ENCODE measurements at regions not wholly inside any gene's neighbourhood (a gene's known extent, or its start where the extent isn't known, plus 50 kb on each side); places are given as distances from the start of the nearest gene placed in this dataset.

GRCh38 chr1:5599541-5599940 lies 392.7 kb downstream of the NPHP4 start:
- Histone ChIP-seq H3K27me3 (ENCODE audit: control insufficient read depth in 2 of 2, insufficient read depth in 1 of 2, low read length in 1 of 2) (no peaks in the 10 kb centered on the region), H3K4me3 (ENCODE audit: low read length in 2 of 2) (no peak overlapping the region), H3K4me1 (ENCODE audit: control insufficient read depth in 2 of 2, insufficient read depth in 2 of 2, low read length in 2 of 2) (no peaks in the 10 kb centered on the region), H3K9me3 (ENCODE audit: control insufficient read depth in 2 of 2, insufficient read depth in 1 of 2, low read length in 1 of 2) (no peaks in the 10 kb centered on the region), H3K27ac (ENCODE audit: low read depth in 1 of 2, low read length in 1 of 2) (no peak overlapping the region), H3K36me3 (ENCODE audit: control insufficient read depth in 2 of 2, insufficient read depth in 2 of 2, low read length in 1 of 2) (no peaks in the 10 kb centered on the region)
- WGBS = 75% methylated on average over 6 of the region's 6 CpGs
- no peak for DNase-seq (ENCODE audit: low read depth in 6 of 9, low spot score in 9 of 9)

- Histone ChIP-seq H3K4me1 (ENCODE audit: control insufficient read depth in 2 of 2, insufficient read depth in 2 of 2, low read length in 2 of 2) (no peaks in the 10 kb centered on the region), H3K9me3 (ENCODE audit: control insufficient read depth in 2 of 2, insufficient read depth in 1 of 2, low read length in 1 of 2) (no peaks in the 10 kb centered on the region), H3K27me3 (ENCODE audit: control insufficient read depth in 2 of 2, insufficient read depth in 1 of 2, low read length in 1 of 2) (no peaks in the 10 kb centered on the region), H3K4me3 (ENCODE audit: low read length in 2 of 2) (no peak overlapping the region), H3K27ac (ENCODE audit: low read depth in 1 of 2, low read length in 1 of 2) (no peak overlapping the region), H3K36me3 (ENCODE audit: control insufficient read depth in 2 of 2, insufficient read depth in 2 of 2, low read length in 1 of 2) (no peaks in the 10 kb centered on the region)
- no peak for DNase-seq (ENCODE audit: low read depth in 6 of 9, low spot score in 9 of 9)
- WGBS = 84% methylated on average over 10 of the region's 10 CpGs
These were observed 393.3 kb downstream of the NPHP4 start for GRCh38 chr1:5598824-5599395.

GRCh38 chr1:5597991-5598823 lies 394.0 kb downstream of the NPHP4 start:
- 84% methylated on average over 10 of the region's 10 CpGs for WGBS
- Histone ChIP-seq H3K36me3 (ENCODE audit: control insufficient read depth in 2 of 2, insufficient read depth in 2 of 2, low read length in 1 of 2) (no peaks in the 10 kb centered on the region), H3K9me3 (ENCODE audit: control insufficient read depth in 2 of 2, insufficient read depth in 1 of 2, low read length in 1 of 2) (no peaks in the 10 kb centered on the region), H3K27me3 (ENCODE audit: control insufficient read depth in 2 of 2, insufficient read depth in 1 of 2, low read length in 1 of 2) (no peaks in the 10 kb centered on the region), H3K27ac (ENCODE audit: low read depth in 1 of 2, low read length in 1 of 2) (no peak overlapping the region), H3K4me3 (ENCODE audit: low read length in 2 of 2) (no peak overlapping the region), H3K4me1 (ENCODE audit: control insufficient read depth in 2 of 2, insufficient read depth in 2 of 2, low read length in 2 of 2) (no peaks in the 10 kb centered on the region)
- DNase-seq (ENCODE audit: low read depth in 6 of 9, low spot score in 9 of 9) = no peak

- 89% methylated on average over 13 of the region's 13 CpGs for WGBS
- no peak overlapping the region for H3K27ac ChIP-seq (ENCODE audit: low read depth in 1 of 2, low read length in 1 of 2)
- DNase-seq (ENCODE audit: low read depth in 6 of 9, low spot score in 9 of 9) = no peak
- H3K9me3 ChIP-seq (ENCODE audit: control insufficient read depth in 2 of 2, insufficient read depth in 1 of 2, low read length in 1 of 2) = no peaks in the 10 kb centered on the region
- H3K4me1 ChIP-seq (ENCODE audit: control insufficient read depth in 2 of 2, insufficient read depth in 2 of 2, low read length in 2 of 2) = no peaks in the 10 kb centered on the region
- H3K27me3 ChIP-seq (ENCODE audit: control insufficient read depth in 2 of 2, insufficient read depth in 1 of 2, low read length in 1 of 2) = no peaks in the 10 kb centered on the region
- H3K36me3 ChIP-seq (ENCODE audit: control insufficient read depth in 2 of 2, insufficient read depth in 2 of 2, low read length in 1 of 2) = no peaks in the 10 kb centered on the region
- no peak overlapping the region for H3K4me3 ChIP-seq (ENCODE audit: low read length in 2 of 2)
These were observed 394.9 kb downstream of the NPHP4 start for GRCh38 chr1:5597171-5597850.

- no peak overlapping the region for H3K4me3 ChIP-seq (ENCODE audit: low read length in 2 of 2)
- no peaks in the 10 kb centered on the region for H3K4me1 ChIP-seq (ENCODE audit: control insufficient read depth in 2 of 2, insufficient read depth in 2 of 2, low read length in 2 of 2)
- no peak for DNase-seq (ENCODE audit: low read depth in 6 of 9, low spot score in 9 of 9)
- no peaks in the 10 kb centered on the region for H3K9me3 ChIP-seq (ENCODE audit: control insufficient read depth in 2 of 2, insufficient read depth in 1 of 2, low read length in 1 of 2)
- no peaks in the 10 kb centered on the region for H3K27me3 ChIP-seq (ENCODE audit: control insufficient read depth in 2 of 2, insufficient read depth in 1 of 2, low read length in 1 of 2)
- no peaks in the 10 kb centered on the region for H3K36me3 ChIP-seq (ENCODE audit: control insufficient read depth in 2 of 2, insufficient read depth in 2 of 2, low read length in 1 of 2)
- WGBS = 82% methylated on average over 8 of the region's 8 CpGs
- H3K27ac ChIP-seq (ENCODE audit: low read depth in 1 of 2, low read length in 1 of 2) = no peak overlapping the region
These were observed 395.6 kb downstream of the NPHP4 start for GRCh38 chr1:5596651-5597050.

GRCh38 chr1:5595531-5596170 lies 396.6 kb downstream of the NPHP4 start:
- no peaks in the 10 kb centered on the region for H3K4me1 ChIP-seq (ENCODE audit: control insufficient read depth in 2 of 2, insufficient read depth in 2 of 2, low read length in 2 of 2)
- no peak for DNase-seq (ENCODE audit: low read depth in 6 of 9, low spot score in 9 of 9)
- no peaks in the 10 kb centered on the region for H3K27me3 ChIP-seq (ENCODE audit: control insufficient read depth in 2 of 2, insufficient read depth in 1 of 2, low read length in 1 of 2)
- no peak overlapping the region for H3K27ac ChIP-seq (ENCODE audit: low read depth in 1 of 2, low read length in 1 of 2)
- H3K9me3 ChIP-seq (ENCODE audit: control insufficient read depth in 2 of 2, insufficient read depth in 1 of 2, low read length in 1 of 2) = no peaks in the 10 kb centered on the region
- 92% methylated on average over 17 of the region's 17 CpGs for WGBS
- H3K4me3 ChIP-seq (ENCODE audit: low read length in 2 of 2) = no peak overlapping the region
- H3K36me3 ChIP-seq (ENCODE audit: control insufficient read depth in 2 of 2, insufficient read depth in 2 of 2, low read length in 1 of 2) = no peaks in the 10 kb centered on the region

- no peak for DNase-seq (ENCODE audit: low read depth in 6 of 9, low spot score in 9 of 9)
- WGBS = 86% methylated on average over 18 of the region's 18 CpGs
- H3K36me3 ChIP-seq (ENCODE audit: control insufficient read depth in 2 of 2, insufficient read depth in 2 of 2, low read length in 1 of 2) = no peaks in the 10 kb centered on the region
- no peaks in the 10 kb centered on the region for H3K27me3 ChIP-seq (ENCODE audit: control insufficient read depth in 2 of 2, insufficient read depth in 1 of 2, low read length in 1 of 2)
- H3K9me3 ChIP-seq (ENCODE audit: control insufficient read depth in 2 of 2, insufficient read depth in 1 of 2, low read length in 1 of 2) = no peaks in the 10 kb centered on the region
- no peak overlapping the region for H3K27ac ChIP-seq (ENCODE audit: low read depth in 1 of 2, low read length in 1 of 2)
- H3K4me3 ChIP-seq (ENCODE audit: low read length in 2 of 2) = no peak overlapping the region
- no peaks in the 10 kb centered on the region for H3K4me1 ChIP-seq (ENCODE audit: control insufficient read depth in 2 of 2, insufficient read depth in 2 of 2, low read length in 2 of 2)
These were observed 397.9 kb downstream of the NPHP4 start for GRCh38 chr1:5594056-5594956.

GRCh38 chr1:5590717-5591116 lies 401.5 kb downstream of the NPHP4 start:
- DNase-seq (ENCODE audit: low read depth in 6 of 9, low spot score in 9 of 9) = no peak
- WGBS = 92% methylated on average over 1 of the region's 1 CpG

More at GRCh38 chr1:5590717-5591116, 401.5 kb downstream of the NPHP4 start:
- H3K27me3 ChIP-seq (ENCODE audit: control insufficient read depth in 2 of 2, insufficient read depth in 1 of 2, low read length in 1 of 2) = no peaks in the 10 kb centered on the region
- H3K9me3 ChIP-seq (ENCODE audit: control insufficient read depth in 2 of 2, insufficient read depth in 1 of 2, low read length in 1 of 2) = no peaks in the 10 kb centered on the region
- no peaks in the 10 kb centered on the region for H3K36me3 ChIP-seq (ENCODE audit: control insufficient read depth in 2 of 2, insufficient read depth in 2 of 2, low read length in 1 of 2)
- no peaks in the 10 kb centered on the region for H3K4me1 ChIP-seq (ENCODE audit: control insufficient read depth in 2 of 2, insufficient read depth in 2 of 2, low read length in 2 of 2)
- no peak overlapping the region for H3K27ac ChIP-seq (ENCODE audit: low read depth in 1 of 2, low read length in 1 of 2)
- no peak overlapping the region for H3K4me3 ChIP-seq (ENCODE audit: low read length in 2 of 2)

Data from thymus (tissue), 11 donors.